Neural crest cell (in vitro differentiated cells): ENCODE measurements at regions not wholly inside any gene's neighbourhood (a gene's known extent, or its start where the extent isn't known, plus 50 kb on each side); places are given as distances from the start of the nearest gene placed in this dataset.

Experiments used
- DNase-seq: peaks from one replicate; pipeline ENCODE4 v3.0.0; 2021; ENCODE audit warnings: low read depth, mixed read lengths, low spot score
- H3K27ac Mint-ChIP-seq: one replicate; pipeline ENCODE4 v1.8.0; 2021; ENCODE audit warnings: mild to moderate bottlenecking, mixed read lengths; ENCODE audit not compliant: unreplicated experiment
- H3K27me3 Mint-ChIP-seq: 2 replicates; pipeline ENCODE4 v1.8.0; 2021; ENCODE audit warnings: low read depth, mild to moderate bottlenecking, mixed read lengths
- H3K36me3 Mint-ChIP-seq: 2 replicates; pipeline ENCODE4 v1.8.0; 2021; ENCODE audit warnings: low read depth, mild to moderate bottlenecking, mixed read lengths
- H3K4me1 Mint-ChIP-seq: 2 replicates; pipeline ENCODE4 v1.8.0; 2021; ENCODE audit warnings: mixed read lengths
- H3K4me3 Mint-ChIP-seq: one replicate; pipeline ENCODE4 v1.8.0; 2021; ENCODE audit warnings: mild to moderate bottlenecking, mixed read lengths
- H3K9me3 Mint-ChIP-seq: 2 replicates; pipeline ENCODE4 v1.8.0; 2021; ENCODE audit warnings: mixed read lengths
- CTCF ChIP-seq: fragments of 200-600 bp; sonication (generic); conservative IDR thresholded peaks from 2 replicates; pipeline ENCODE4 v1.5.0; 2021; ENCODE audit warnings: antibody characterized with exemption, mild to moderate bottlenecking

GRCh38 chr12:127546721-127547505 lies 720.1 kb upstream of the TMEM132C start:
- no peak overlapping the region for H3K4me3 Mint-ChIP-seq
- H3K36me3 Mint-ChIP-seq: no peaks in the 10 kb centered on the region
- no peak for TF ChIP-seq CTCF
- peaks cover 2% of the 10 kb centered on the region for H3K9me3 Mint-ChIP-seq
- DNase-seq: no peak
- peaks cover 16% of the 10 kb centered on the region for H3K4me1 Mint-ChIP-seq
- H3K27me3 Mint-ChIP-seq: no peaks in the 10 kb centered on the region
- no peak overlapping the region for H3K27ac Mint-ChIP-seq

- Mint-ChIP-seq H3K27ac (no peak overlapping the region), H3K36me3 (no peaks in the 10 kb centered on the region), H3K4me1 (peaks cover 10% of the 10 kb centered on the region), H3K27me3 (no peaks in the 10 kb centered on the region), H3K9me3 (peaks cover 5% of the 10 kb centered on the region), H3K4me3 (no peak overlapping the region)
- TF ChIP-seq CTCF: no peak
- DNase-seq: no peak
These were observed 718.8 kb upstream of the TMEM132C start for GRCh38 chr12:127548123-127548553.

- Mint-ChIP-seq H3K36me3 (no peaks in the 10 kb centered on the region), H3K4me1 (peaks cover 10% of the 10 kb centered on the region), H3K27me3 (no peaks in the 10 kb centered on the region), H3K4me3 (no peak overlapping the region), H3K27ac (no peak overlapping the region), H3K9me3 (peaks cover 3% of the 10 kb centered on the region)
- TF ChIP-seq CTCF: no peak
- DNase-seq: no peak
These were observed 716.7 kb upstream of the TMEM132C start for GRCh38 chr12:127550271-127550670.

- Mint-ChIP-seq H3K9me3 (peaks cover 3% of the 10 kb centered on the region), H3K4me3 (no peak overlapping the region), H3K4me1 (peaks cover 15% of the 10 kb centered on the region)
These were observed 714.1 kb upstream of the TMEM132C start for GRCh38 chr12:127552838-127553237.

GRCh38 chr12:127555071-127555470 lies 711.9 kb upstream of the TMEM132C start:
- Mint-ChIP-seq H3K27me3 (no peaks in the 10 kb centered on the region), H3K27ac (no peak overlapping the region), H3K9me3 (peaks cover 3% of the 10 kb centered on the region), H3K36me3 (no peaks in the 10 kb centered on the region), H3K4me3 (no peak overlapping the region), H3K4me1 (peaks cover 29% of the 10 kb centered on the region)
- no peak for DNase-seq
- no peak for TF ChIP-seq CTCF

More at GRCh38 chr12:127552838-127553237, 714.1 kb upstream of the TMEM132C start:
- DNase-seq: no peak
- no peak for TF ChIP-seq CTCF
- Mint-ChIP-seq H3K27ac (no peak overlapping the region), H3K36me3 (no peaks in the 10 kb centered on the region), H3K27me3 (no peaks in the 10 kb centered on the region)
